NOMO-1 treated with dmso at 0.1 percent for 144 hours (cell line): ENCODE measurements at regions not wholly inside any gene's neighbourhood (a gene's known extent, or its start where the extent isn't known, plus 50 kb on each side); places are given as distances from the start of the nearest gene placed in this dataset.
"Not testable (repeated sequence)": the region's sequence is repeated elsewhere in the genome, so short reads cannot be mapped to it uniquely, and the experiment has no call there.

Experiments used
- DNase-seq: peaks from one replicate; lab custom pipeline; 2025; ENCODE audit not compliant: unreplicated experiment; lab: John Stamatoyannopoulos, UW

- no peak for DNase-seq
Measured at GRCh38 chr22:26957897-26958296, 300.5 kb downstream of the MIAT start.

- DNase-seq: no peak
Measured at GRCh38 chr22:26958378-26958777, 301.0 kb downstream of the MIAT start.

- no peak for DNase-seq
Measured at GRCh38 chr22:26964642-26965041, 307.3 kb downstream of the MIAT start.

- no peak for DNase-seq
Measured at GRCh38 chr22:26967282-26967681, 309.9 kb downstream of the MIAT start.

- DNase-seq: no peak
Measured at GRCh38 chr22:26968859-26969523, 311.6 kb downstream of the MIAT start.

- no peak for DNase-seq
Measured at GRCh38 chr22:26970809-26971394, 313.5 kb downstream of the MIAT start.

- DNase-seq: no peak
Measured at GRCh38 chr22:26972286-26972685, 314.9 kb downstream of the MIAT start.

GRCh38 chr22:26972915-26973314 is 315.5 kb downstream of the MIAT start:
- DNase-seq: not testable (repeated sequence)

- no peak for DNase-seq
Measured at GRCh38 chr22:26974034-26974433, 316.6 kb downstream of the MIAT start.

- DNase-seq: no peak
Measured at GRCh38 chr22:26974914-26975803, 317.8 kb downstream of the MIAT start.

- no peak for DNase-seq
Measured at GRCh38 chr22:26975865-26976264, 318.5 kb downstream of the MIAT start.

GRCh38 chr22:26977741-26978376 is 320.5 kb downstream of the MIAT start:
- no peak for DNase-seq

GRCh38 chr22:26979294-26979693 is 321.9 kb downstream of the MIAT start:
- no peak for DNase-seq

- no peak for DNase-seq
Measured at GRCh38 chr22:26981111-26981510, 323.7 kb downstream of the MIAT start.

- no peak for DNase-seq
Measured at GRCh38 chr22:26981541-26981940, 324.2 kb downstream of the MIAT start.

GRCh38 chr22:26983311-26983710 is 325.9 kb downstream of the MIAT start:
- DNase-seq: no peak

GRCh38 chr22:26985206-26985605 is 327.8 kb downstream of the MIAT start:
- DNase-seq: no peak

- no peak for DNase-seq
Measured at GRCh38 chr22:26985931-26986782, 328.8 kb downstream of the MIAT start.

GRCh38 chr22:26986884-26987283 is 329.5 kb downstream of the MIAT start:
- no peak for DNase-seq

- DNase-seq: no peak
Measured at GRCh38 chr22:26990503-26991189, 333.3 kb downstream of the MIAT start.
